Natural killer cell treated with Interleukin-12 subunit alpha and Interleukin-12 subunit beta and Interleukin-15 and Interleukin-18, amount 100 ng/mL, for 72 hours (primary cell): ENCODE measurements at regions not wholly inside any gene's neighbourhood (a gene's known extent, or its start where the extent isn't known, plus 50 kb on each side); places are given as distances from the start of the nearest gene placed in this dataset.

Experiments used
- ATAC-seq, 2 donors: fragments of 150-1000 bp; cut with Tn5 transposase in 1 of 2; sonication (Bioruptor Pico), chemical (Tn5 transposase) in 1 of 2; 2 replicates each; pipeline ENCODE4 v1.10.0; 2021
- DNase-seq: peaks from one replicate; pipeline ENCODE4 v3.0.0; 2022; ENCODE audit warnings: low spot score
- H3K27ac Mint-ChIP-seq, 2 donors: 1 replicate in 1 of 2; 2 replicates in 1 of 2; pipeline ENCODE4 v1.8.0; 2022; ENCODE audit warnings: mixed read lengths in 2 of 2, mild to moderate bottlenecking in 1 of 2, moderate library complexity in 1 of 2
- H3K27me3 Mint-ChIP-seq, 2 donors: 1 replicate in 1 of 2; 2 replicates in 1 of 2; pipeline ENCODE4 v1.8.0; 2022; ENCODE audit warnings: mixed read lengths in 2 of 2
- H3K36me3 Mint-ChIP-seq: one replicate; pipeline ENCODE4 v1.8.0; 2022; ENCODE audit warnings: mixed read lengths
- H3K4me1 Mint-ChIP-seq, 2 donors: 1 replicate in 1 of 2; 2 replicates in 1 of 2; pipeline ENCODE4 v1.8.0; 2022; ENCODE audit warnings: low read depth in 2 of 2, mixed read lengths in 2 of 2, mild to moderate bottlenecking in 1 of 2
- H3K4me3 Mint-ChIP-seq: one replicate; pipeline ENCODE4 v1.8.0; 2022; ENCODE audit warnings: mixed read lengths
- H3K9me3 Mint-ChIP-seq: 2 replicates; pipeline ENCODE4 v1.8.0; 2022; ENCODE audit warnings: mixed read lengths

DNA sequence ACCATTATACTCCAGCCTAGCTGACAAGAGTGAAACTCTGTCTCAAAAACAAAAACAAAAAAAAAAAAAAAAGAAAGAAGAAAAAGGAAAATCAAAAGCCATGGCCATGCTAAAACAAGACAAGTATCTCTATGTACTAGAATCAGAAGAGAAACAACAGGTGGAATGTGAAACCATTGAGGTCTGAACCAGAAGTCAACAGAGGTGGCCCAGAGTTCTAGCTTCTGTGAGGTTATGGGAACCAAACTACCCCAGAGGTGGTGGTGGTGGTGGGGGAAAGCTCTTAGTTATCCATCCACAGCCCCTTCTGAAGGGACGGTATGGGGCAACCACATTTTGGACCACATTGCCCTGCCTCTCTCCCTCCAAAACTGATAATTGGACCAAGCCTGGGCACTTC lies 59.5 kb upstream of the ZNF366 start:
- peaks cover 3% of the 10 kb centered on the region for H3K9me3 Mint-ChIP-seq
- H3K4me3 Mint-ChIP-seq, result no peak overlapping the region
- DNase-seq (no peak), ATAC-seq (no peak)
- H3K4me1 Mint-ChIP-seq, result peaks cover 0 to 3% of the 10 kb centered on the region in 2 donors
- H3K36me3 Mint-ChIP-seq, result no peaks in the 10 kb centered on the region
- H3K27ac Mint-ChIP-seq, result no peak overlapping the region
- H3K27me3 Mint-ChIP-seq, result peaks cover 17 to 29% of the 10 kb centered on the region in 2 donors

DNA sequence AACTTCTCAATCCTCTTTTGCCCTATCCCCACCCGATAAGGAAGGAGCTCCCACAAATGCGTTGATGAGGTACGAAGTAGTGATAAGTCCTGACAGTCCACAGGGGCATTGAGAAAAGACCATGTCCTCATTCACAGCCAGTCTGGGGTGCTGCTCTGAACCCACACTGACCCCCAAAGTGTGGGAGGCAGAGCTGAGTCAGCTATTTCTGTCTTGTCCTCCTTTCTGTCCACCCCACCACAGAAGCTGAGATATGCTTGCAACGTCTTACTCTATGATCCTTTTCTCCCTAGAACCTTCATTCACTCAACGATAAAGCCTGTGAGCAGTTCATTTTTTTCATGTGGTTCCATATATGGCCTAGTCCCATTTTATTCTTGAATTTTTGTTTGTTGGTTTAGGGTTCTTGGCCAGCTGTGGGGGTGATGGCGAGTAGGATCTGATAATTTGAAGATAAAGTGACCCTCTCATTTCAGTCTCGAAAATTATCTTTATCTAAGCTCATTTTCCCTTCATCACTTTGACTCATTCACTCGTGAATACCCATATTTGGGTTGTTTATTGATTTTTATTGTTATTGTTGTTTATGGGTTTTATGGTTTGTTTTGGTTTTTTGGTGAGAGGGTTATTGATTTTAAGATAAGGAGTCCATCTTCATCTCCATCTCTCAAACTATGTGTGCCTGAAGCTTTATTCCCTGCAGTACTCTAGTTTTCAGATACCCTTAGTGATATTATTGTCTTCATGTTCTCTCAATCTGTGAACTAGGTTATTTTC lies 58.5 kb upstream of the ZNF366 start:
- no peak for DNase-seq
- Mint-ChIP-seq H3K27me3 (peaks cover 22 to 34% of the 10 kb centered on the region in 2 donors), H3K4me1 (peaks cover 0 to 3% of the 10 kb centered on the region in 2 donors), H3K27ac (no peak overlapping the region), H3K9me3 (peaks cover 3% of the 10 kb centered on the region), H3K4me3 (no peak overlapping the region), H3K36me3 (no peaks in the 10 kb centered on the region)
- ATAC-seq, result no peak

DNA sequence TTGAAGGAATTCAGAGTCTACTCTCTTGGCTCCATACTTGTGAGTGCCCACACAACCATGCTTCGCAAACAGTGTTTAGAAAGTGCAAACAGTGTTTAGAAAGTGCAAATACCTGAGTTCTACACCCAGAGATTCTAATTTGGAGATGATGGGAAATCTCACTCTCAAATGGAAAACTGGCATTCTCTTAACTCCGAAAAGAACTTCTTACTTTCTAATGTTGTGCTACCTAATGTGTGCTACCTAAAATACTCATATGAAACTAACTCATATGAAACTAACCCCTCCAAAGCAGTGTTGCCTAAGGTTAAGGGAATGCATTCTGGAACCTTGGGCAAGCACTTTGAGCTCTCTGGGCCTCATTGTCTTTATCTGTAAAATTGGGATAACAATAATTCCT lies 55.5 kb upstream of the ZNF366 start:
- peaks cover 13 to 14% of the 10 kb centered on the region in 2 donors for H3K27me3 Mint-ChIP-seq
- no peaks in the 10 kb centered on the region for H3K36me3 Mint-ChIP-seq
- no peak for DNase-seq
- H3K27ac Mint-ChIP-seq, result no peak overlapping the region
- ATAC-seq, result no peak
- peaks cover 0 to 3% of the 10 kb centered on the region in 2 donors for H3K4me1 Mint-ChIP-seq
- H3K4me3 Mint-ChIP-seq, result no peak overlapping the region
- H3K9me3 Mint-ChIP-seq, result peaks cover 3% of the 10 kb centered on the region

DNA sequence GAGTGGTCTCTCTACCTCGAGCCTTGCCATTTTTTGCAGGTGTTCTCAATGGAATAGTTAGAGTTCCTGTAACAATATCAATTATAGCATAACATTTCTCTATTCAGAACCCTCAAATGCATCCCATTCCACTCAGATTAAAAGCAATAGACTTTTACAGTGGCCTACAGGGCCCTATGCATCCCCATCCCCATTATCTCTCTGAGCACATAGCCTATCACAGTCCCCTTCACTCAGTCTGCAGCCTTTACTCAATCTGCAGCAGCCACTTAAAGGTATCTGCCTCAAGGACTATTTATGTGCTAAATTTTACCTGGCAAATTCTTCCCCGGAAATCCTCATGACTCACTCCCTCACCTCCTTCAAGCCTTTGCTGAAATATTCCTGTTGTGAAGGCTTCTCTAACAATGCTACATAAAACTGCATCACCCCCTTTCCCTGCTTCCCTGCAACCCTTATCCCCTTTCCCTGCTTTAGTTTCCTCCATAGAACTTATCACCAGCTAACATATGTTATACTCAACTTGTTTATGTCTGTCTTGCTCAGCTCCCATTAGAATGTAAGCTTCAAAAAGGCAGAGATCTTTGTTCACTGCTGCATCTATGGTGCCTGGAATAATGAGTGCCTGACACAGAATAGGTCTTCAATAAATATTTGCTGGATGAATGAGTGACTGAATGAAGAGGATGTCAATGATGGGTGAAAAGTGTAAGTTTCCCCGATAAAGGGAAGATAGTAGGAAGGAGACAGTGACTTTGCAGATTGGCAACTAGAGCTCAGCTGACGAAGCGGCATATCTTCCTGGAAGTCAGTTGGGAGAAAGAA lies 54.1 kb upstream of the ZNF366 start:
- ATAC-seq, result no peak
- H3K4me3 Mint-ChIP-seq, result no peak overlapping the region
- H3K36me3 Mint-ChIP-seq, result no peaks in the 10 kb centered on the region
- no peak overlapping the region for H3K27ac Mint-ChIP-seq
- H3K9me3 Mint-ChIP-seq, result no peaks in the 10 kb centered on the region
- DNase-seq, result no peak
- H3K27me3 Mint-ChIP-seq, result peaks cover 17 to 24% of the 10 kb centered on the region in 2 donors
- H3K4me1 Mint-ChIP-seq, result peaks cover 10% of the 10 kb centered on the region in 2 donors

DNA sequence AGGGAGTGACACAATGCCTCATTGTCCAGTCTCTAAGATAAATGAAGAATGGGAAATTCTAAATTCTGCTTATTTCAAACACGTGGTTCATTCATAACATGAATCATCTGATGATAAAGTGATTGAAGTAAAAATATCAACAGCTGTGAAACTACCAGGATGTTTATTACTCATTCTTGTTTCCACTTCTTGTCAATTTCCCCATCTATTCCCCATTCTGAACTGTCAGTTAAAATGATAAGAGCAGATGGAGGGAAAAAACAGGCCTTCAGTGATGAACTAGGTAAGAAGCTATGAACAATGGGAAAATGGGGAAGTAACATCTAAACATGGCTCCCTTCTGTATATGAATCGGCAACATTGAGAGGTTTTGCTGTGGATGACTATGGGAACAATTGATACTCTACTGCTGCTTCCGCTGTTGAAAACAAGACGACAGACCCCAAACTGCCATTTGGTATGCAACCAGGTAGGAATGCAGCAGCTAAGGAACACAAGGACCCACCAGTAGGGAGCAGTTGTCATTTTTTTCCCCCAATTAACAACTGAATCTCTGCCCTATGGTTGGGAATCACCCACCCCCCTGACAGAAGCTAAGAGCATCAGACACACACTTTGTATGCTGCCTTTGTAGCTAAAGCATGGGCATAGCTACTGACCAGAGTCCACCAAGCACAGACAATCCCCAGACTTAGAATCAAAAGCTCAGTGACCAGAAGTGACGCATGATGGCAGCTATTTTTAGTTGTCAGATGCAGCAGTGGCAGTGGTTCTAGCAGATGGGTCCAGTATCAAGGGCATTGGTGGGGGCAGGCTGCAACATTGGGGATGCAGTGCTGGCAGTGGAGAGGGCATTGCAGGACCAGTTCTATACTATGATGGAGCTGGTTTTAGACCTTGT lies 52.9 kb upstream of the ZNF366 start:
- no peaks in the 10 kb centered on the region for H3K36me3 Mint-ChIP-seq
- ATAC-seq, result no peak
- no peaks in the 10 kb centered on the region for H3K9me3 Mint-ChIP-seq
- no peak overlapping the region for H3K27ac Mint-ChIP-seq
- no peak overlapping the region for H3K4me3 Mint-ChIP-seq
- DNase-seq, result no peak
- H3K4me1 Mint-ChIP-seq, result peaks cover 12% of the 10 kb centered on the region in 2 donors
- peaks cover 16 to 24% of the 10 kb centered on the region in 2 donors for H3K27me3 Mint-ChIP-seq

DNA sequence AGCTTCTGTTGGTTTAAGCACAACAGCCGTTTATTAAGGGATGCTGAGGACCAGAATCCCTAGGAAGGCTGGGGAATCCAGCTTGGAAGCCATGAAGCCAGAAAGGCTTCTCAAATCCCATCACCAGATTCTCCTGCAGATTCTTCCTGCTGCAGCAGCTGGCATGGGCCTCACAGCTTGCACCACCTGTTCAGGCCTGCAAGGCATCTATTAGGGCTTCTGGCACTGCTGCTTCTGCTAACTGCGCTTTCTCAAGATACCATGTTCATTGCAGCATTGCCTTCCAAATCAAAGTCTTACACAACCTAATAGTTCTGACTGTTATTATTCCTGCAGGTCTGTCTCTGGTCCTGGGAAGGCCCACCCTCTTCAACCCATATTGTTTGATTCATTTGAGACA lies 51.2 kb upstream of the ZNF366 start:
- Mint-ChIP-seq H3K4me3 (no peak overlapping the region), H3K9me3 (no peaks in the 10 kb centered on the region), H3K4me1 (peaks cover 9 to 12% of the 10 kb centered on the region in 2 donors), H3K36me3 (no peaks in the 10 kb centered on the region), H3K27me3 (peaks cover 20 to 34% of the 10 kb centered on the region in 2 donors), H3K27ac (no peak overlapping the region)
- ATAC-seq (no peak), DNase-seq (no peak)

DNA sequence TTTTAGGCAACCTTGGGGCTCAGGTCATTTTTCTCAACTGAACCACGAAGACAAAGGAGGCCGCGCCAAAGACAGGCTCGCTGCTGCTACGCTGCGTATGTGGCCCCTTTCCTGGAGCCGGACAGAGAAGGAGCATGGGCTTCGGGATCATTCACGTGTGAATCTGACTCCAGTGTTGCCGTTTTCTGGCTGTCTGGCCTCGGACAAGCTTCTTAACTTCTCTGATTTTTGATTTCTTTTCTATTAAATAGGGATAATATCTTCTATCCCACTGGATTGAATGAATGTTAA lies 50.8 kb upstream of the ZNF366 start:
- Mint-ChIP-seq H3K36me3 (no peaks in the 10 kb centered on the region), H3K9me3 (no peaks in the 10 kb centered on the region), H3K4me3 (no peak overlapping the region), H3K27me3 (peaks cover 22 to 38% of the 10 kb centered on the region in 2 donors), H3K27ac (no peak overlapping the region), H3K4me1 (peaks cover 9 to 12% of the 10 kb centered on the region in 2 donors)
- ATAC-seq (no peak), DNase-seq (no peak)

DNA sequence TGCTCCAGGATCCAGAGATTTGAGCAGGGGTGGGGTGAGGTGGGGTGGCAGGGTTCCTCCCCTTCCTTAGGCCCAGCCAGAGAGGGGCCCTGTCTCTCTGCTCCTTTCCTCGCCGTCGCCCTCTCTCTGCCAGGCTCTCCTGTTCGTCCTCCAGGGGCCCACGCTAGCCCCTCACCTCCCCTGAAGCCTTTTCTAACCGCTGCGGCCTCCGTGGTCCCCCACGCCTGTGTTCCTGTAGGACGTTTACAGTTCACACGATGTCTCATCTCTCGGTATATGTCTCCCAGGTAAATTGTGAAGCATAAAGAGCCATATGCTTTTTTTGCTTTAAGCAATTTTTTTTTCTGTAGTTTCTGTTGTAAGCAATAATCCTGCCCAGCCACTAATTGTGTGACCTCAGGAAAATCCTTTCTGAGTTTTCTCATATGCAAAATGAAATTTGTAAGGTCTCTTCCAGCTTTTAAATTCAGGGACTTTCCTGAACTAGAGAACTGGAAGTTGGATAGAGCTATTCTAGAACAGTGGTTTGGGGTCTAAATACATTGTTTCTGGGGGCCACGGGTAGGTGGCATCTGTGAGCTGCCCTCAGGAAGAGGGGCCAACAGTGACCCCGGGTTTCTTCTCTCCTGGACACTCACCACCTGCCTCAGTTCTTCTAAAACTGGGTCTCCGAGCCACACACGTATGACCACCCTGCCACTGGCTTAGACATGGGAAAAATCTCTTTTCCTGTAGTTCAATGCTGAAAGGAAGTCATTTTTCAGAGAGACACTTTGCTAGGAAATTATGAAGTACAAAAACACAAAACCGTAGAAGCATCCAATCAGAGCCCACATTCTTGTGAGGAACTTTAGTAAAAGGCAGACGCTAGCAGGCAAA lies 50.2 kb upstream of the ZNF366 start:
- Mint-ChIP-seq H3K4me1 (peaks cover 9 to 12% of the 10 kb centered on the region in 2 donors), H3K27me3 (peaks cover 24 to 44% of the 10 kb centered on the region in 2 donors), H3K9me3 (no peaks in the 10 kb centered on the region), H3K4me3 (peak overlapping the region; percentile 67), H3K27ac (no peak overlapping the region), H3K36me3 (no peaks in the 10 kb centered on the region)
- ATAC-seq (peak in 1 of 2 donors; percentile 37), DNase-seq (no peak)
